ENCODE measurements at regions not wholly inside any gene's neighbourhood (a gene's known extent, or its start where the extent isn't known, plus 50 kb on each side); places are given as distances from the start of the nearest gene placed in this dataset.

- intact Hi-C loops (cut with micrococcal nuclease; ENCODE audit: unreplicated experiment), result no loop called here
- no peak for TF ChIP-seq CTCF (conservative IDR thresholded peaks at IDR 0.05; ENCODE audit: low read depth, low read length)
- TF ChIP-seq EZH2 (IDR thresholded peaks at IDR 0.05; ENCODE audit: borderline replicate concordance, low read depth, low read length, poor library complexity, severe bottlenecking), result no peak
- H3K27ac ChIP-seq (ENCODE audit: low read depth, low read length, poor library complexity, severe bottlenecking), result no peak overlapping the region
- ChIA-PET CTCF (no interaction called here), POLR2A (ENCODE audit: low non-redundant PET) (no interaction called here)
- no TSS peak for BruUV-seq (replicated peaks)
- no peak for DNase-seq (ENCODE audit: low spot score)
- H3K36me3 ChIP-seq (ENCODE audit: insufficient read depth, low read length, poor library complexity, severe bottlenecking), result no peaks in the 10 kb centered on the region
- no peak overlapping the region for H3K4me3 ChIP-seq (ENCODE audit: low read depth, low read length, poor library complexity, severe bottlenecking)
- H3K4me1 ChIP-seq (ENCODE audit: insufficient read depth, low read length, poor library complexity, severe bottlenecking), result no peaks in the 10 kb centered on the region
- peaks cover 8% of the 10 kb centered on the region for H3K27me3 ChIP-seq (replicated peaks; ENCODE audit: insufficient read depth, low read depth, low read length, poor library complexity)
- peaks cover 3% of the 10 kb centered on the region for H3K9me3 ChIP-seq (ENCODE audit: low read depth, low read length, poor library complexity, severe bottlenecking)
Measured at GRCh38 chr13:111482806-111483620, 162.6 kb downstream of the TEX29 start.

GRCh38 chr13:111483621-111483987 lies 163.2 kb downstream of the TEX29 start:
- Histone ChIP-seq H3K27me3 (replicated peaks; ENCODE audit: insufficient read depth, low read depth, low read length, poor library complexity) (peaks cover 5% of the 10 kb centered on the region), H3K36me3 (ENCODE audit: insufficient read depth, low read length, poor library complexity, severe bottlenecking) (no peaks in the 10 kb centered on the region), H3K4me1 (ENCODE audit: insufficient read depth, low read length, poor library complexity, severe bottlenecking) (no peaks in the 10 kb centered on the region), H3K4me3 (ENCODE audit: low read depth, low read length, poor library complexity, severe bottlenecking) (no peak overlapping the region), H3K9me3 (ENCODE audit: low read depth, low read length, poor library complexity, severe bottlenecking) (peaks cover 3% of the 10 kb centered on the region), H3K27ac (ENCODE audit: low read depth, low read length, poor library complexity, severe bottlenecking) (no peak overlapping the region)
- POLR2A ChIA-PET (ENCODE audit: low non-redundant PET), result no interaction called here
- CTCF ChIA-PET, result no interaction called here
- intact Hi-C loops (cut with micrococcal nuclease; ENCODE audit: unreplicated experiment), result no loop called here
- no peak for TF ChIP-seq EZH2 (IDR thresholded peaks at IDR 0.05; ENCODE audit: borderline replicate concordance, low read depth, low read length, poor library complexity, severe bottlenecking)
- TF ChIP-seq CTCF (conservative IDR thresholded peaks at IDR 0.05; ENCODE audit: low read depth, low read length), result no peak
- no peak for DNase-seq (ENCODE audit: low spot score)
- no TSS peak for BruUV-seq (replicated peaks)

- H3K27ac ChIP-seq (ENCODE audit: low read depth, low read length, poor library complexity, severe bottlenecking), result no peak overlapping the region
- H3K4me1 ChIP-seq (ENCODE audit: insufficient read depth, low read length, poor library complexity, severe bottlenecking), result no peaks in the 10 kb centered on the region
- intact Hi-C loops (cut with micrococcal nuclease; ENCODE audit: unreplicated experiment), result no loop called here
- peaks cover 3% of the 10 kb centered on the region for H3K9me3 ChIP-seq (ENCODE audit: low read depth, low read length, poor library complexity, severe bottlenecking)
- H3K36me3 ChIP-seq (ENCODE audit: insufficient read depth, low read length, poor library complexity, severe bottlenecking), result no peaks in the 10 kb centered on the region
- H3K27me3 ChIP-seq (replicated peaks; ENCODE audit: insufficient read depth, low read depth, low read length, poor library complexity), result peaks cover 2% of the 10 kb centered on the region
- POLR2A ChIA-PET (ENCODE audit: low non-redundant PET), result no interaction called here
- BruUV-seq (replicated peaks), result no TSS peak
- CTCF ChIA-PET, result no interaction called here
- no peak overlapping the region for H3K4me3 ChIP-seq (ENCODE audit: low read depth, low read length, poor library complexity, severe bottlenecking)
- DNase-seq (ENCODE audit: low spot score), result no peak
- TF ChIP-seq CTCF (conservative IDR thresholded peaks at IDR 0.05; ENCODE audit: low read depth, low read length), result no peak
- TF ChIP-seq EZH2 (IDR thresholded peaks at IDR 0.05; ENCODE audit: borderline replicate concordance, low read depth, low read length, poor library complexity, severe bottlenecking), result no peak
Measured at GRCh38 chr13:111484141-111484925, 163.9 kb downstream of the TEX29 start.
